GM12874 (cell line): ENCODE measurements at regions not wholly inside any gene's neighbourhood (a gene's known extent, or its start where the extent isn't known, plus 50 kb on each side); places are given as distances from the start of the nearest gene placed in this dataset.

Experiments
- TF ChIP-seq, protein P1 (sequence below): IDR thresholded peaks from 2 replicates; pipeline ENCODE4 v1.5.1; 2011; ENCODE audit warnings: low read depth, mild to moderate bottlenecking, control low read depth, low read length, moderate library complexity; ENCODE audit not compliant: insufficient read depth

DNA sequence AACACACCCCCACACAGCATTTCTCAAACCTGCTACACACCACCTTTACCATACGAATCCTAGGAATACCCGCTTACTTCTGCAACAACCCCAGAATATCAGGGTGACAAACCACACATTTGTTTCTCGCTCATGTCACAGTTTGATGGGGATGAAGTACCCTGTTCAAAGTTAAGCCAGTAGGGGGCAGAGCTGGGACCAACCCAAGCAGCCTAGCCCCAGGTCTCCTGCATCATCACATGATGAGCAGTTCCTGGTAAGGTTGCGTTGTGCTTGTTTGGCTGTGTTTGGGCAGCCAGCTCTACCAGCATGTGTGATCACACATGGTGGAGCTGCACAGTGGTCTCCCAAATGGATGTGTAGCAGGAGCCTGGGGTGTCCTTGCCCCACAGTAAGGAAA is 103.6 kb upstream of the C16orf82 start:
- TF ChIP-seq, protein P1, sequence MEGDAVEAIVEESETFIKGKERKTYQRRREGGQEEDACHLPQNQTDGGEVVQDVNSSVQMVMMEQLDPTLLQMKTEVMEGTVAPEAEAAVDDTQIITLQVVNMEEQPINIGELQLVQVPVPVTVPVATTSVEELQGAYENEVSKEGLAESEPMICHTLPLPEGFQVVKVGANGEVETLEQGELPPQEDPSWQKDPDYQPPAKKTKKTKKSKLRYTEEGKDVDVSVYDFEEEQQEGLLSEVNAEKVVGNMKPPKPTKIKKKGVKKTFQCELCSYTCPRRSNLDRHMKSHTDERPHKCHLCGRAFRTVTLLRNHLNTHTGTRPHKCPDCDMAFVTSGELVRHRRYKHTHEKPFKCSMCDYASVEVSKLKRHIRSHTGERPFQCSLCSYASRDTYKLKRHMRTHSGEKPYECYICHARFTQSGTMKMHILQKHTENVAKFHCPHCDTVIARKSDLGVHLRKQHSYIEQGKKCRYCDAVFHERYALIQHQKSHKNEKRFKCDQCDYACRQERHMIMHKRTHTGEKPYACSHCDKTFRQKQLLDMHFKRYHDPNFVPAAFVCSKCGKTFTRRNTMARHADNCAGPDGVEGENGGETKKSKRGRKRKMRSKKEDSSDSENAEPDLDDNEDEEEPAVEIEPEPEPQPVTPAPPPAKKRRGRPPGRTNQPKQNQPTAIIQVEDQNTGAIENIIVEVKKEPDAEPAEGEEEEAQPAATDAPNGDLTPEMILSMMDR = peak; percentile 51; the same call in 1 of the 2 replicates

DNA sequence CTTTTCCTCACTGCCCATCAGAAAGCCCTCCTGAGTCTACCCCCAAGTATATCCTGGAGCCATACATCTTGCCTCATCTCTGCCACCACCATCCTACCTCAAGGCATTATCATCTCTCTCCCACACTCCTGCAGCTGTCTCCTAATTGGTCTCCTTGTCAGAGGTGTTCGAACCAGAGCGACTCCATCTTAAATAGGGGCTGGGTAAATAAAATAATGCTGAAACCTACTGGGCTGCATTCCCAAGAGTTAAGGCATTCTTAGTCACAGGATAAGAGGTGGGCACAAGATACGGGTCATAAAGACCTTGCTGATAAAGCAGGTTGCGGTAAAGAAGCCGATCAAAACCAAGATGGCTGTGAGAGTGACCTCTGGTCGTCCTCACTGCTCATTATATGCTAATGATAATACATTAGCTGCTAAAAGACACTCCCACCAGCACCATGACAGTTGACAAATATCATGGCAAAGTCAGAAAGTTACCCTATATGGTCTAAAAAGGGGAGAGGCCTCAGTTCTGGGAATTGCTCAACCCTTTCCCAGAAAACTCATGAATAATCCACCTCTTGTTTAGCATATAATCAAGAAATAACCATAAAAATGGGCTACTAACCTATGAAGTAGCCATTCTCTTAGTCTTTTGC is 97.0 kb upstream of the C16orf82 start:
- TF ChIP-seq, protein P1 = no peak

DNA sequence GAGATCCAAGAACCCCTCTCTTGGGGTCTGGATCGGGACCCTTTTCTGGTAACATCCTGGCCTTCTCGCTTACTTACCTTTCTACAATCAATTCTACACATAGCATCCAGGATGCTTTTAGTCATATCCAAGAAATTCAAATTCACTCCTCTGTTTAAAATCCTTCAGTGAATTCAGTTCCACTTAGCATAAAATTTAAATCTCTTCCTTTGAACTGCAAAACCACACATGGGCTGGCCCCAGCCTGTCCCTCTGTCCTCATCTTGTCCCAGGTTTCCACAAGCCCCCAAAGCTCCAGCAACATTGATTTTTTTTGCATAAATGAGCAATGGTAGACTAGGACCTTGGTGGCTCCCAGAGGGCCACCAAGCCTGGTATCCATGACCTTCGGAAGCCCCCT is 96.4 kb upstream of the C16orf82 start:
- TF ChIP-seq, protein P1 = no peak

DNA sequence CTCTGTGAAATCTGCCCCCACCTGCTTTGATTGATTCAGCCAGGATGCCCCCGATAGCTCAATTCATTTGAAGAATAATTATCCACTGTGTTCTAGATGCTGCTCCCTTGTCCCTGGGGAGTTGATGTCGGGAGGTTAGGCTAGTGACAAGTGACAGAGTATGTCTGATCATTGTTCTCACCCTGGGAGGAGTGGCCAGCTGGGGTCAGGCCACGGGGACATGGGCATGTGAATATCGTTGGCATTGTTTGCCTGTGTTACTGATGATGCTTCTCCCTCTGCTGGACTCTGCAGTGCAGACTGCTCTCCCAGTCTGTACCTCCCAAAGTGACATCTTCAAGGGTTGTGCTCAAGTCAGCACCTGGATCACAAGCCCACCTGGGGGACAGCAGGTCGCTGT is 89.9 kb upstream of the C16orf82 start:
- TF ChIP-seq, protein P1 = no peak

DNA sequence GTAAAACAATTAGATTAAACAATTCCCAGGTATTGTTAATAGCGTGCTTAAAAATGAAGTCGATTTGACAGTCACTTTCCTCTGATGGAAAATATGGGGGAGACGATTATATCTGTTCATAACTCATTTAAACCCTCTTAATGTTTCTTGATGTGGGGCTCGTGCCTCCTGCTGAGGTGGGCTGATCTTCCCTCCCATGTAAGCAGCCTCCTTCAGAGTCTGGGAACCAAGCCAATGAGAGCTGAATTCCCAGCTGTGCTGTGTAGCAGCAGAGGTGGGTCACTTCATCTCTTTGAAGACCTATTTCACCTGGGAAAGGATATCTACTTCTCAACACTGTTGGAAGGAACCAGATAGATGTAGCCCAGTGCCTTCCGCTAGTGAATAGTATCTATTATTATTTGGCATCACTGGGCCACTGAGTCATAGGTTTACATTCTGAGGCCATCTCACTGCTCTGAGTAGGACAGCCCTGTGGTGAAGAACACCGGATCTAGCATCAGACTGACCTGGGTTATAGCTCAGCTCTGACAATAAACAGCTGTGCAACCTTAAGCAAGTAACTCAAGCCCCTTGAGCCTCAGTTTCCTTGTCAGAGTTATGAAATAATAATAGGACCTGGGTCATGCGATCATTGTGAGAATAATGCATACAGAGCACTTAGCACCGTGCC is 85.3 kb upstream of the C16orf82 start:
- TF ChIP-seq, protein P1 = no peak

DNA sequence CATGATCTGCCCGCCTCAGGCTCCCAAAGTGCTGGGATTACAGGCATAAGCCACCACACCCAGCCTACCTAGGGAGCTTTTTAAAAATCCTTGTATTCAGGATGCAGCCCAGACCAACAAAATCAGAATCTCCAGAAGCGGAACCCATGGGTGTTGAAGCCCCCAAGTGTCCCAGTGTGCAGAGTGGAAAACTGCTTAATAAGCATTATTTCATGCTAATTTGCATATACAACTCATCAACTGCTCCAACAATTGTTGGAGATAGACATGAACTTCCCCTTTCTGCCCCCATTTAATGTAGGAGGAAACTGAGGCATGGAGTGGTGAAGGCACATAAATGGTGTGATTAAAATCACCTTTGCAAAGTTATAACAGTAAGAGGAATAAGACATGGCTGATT is 84.3 kb upstream of the C16orf82 start:
- TF ChIP-seq, protein P1 = no peak

DNA sequence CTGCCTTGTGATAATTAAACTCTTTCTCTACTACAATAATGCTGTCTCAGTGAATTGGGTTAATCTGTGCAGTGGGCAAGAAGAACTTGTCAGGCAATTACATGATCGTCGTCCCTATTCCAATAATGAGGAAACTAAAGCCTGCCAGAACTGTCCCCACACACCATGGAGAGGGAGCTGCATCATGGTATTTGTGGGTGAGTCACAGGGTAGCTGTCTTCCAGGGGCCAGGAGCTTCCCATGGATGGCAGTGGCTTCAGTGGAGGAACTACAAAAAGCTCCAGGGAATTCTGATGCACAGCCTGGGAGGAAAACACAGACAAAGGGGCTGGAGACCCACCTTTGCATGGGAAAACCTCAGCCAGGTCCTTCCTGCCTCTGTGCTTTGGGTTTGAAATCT is 83.3 kb upstream of the C16orf82 start:
- TF ChIP-seq, protein P1 = no peak
